HG03135 (cell line): ENCODE measurements at regions not wholly inside any gene's neighbourhood (a gene's known extent, or its start where the extent isn't known, plus 50 kb on each side); places are given as distances from the start of the nearest gene placed in this dataset.

Experiments
- ATAC-seq: cut with Tn5 transposase; IDR thresholded peaks from one replicate; pipeline ENCODE4 v1.9.1; 2021; ENCODE audit warnings: mild to moderate bottlenecking, moderate library complexity; ENCODE audit not compliant: unreplicated experiment

GRCh38 chr18:34077599-34077998 is 147.1 kb downstream of the NOL4 start:
- no peak for ATAC-seq

GRCh38 chr18:34075963-34076860 is 148.5 kb downstream of the NOL4 start:
- no peak for ATAC-seq

- no peak for ATAC-seq
Measured at GRCh38 chr18:34061226-34061625, 163.5 kb downstream of the NOL4 start.

- no peak for ATAC-seq
Measured at GRCh38 chr18:34055227-34055626, 169.5 kb downstream of the NOL4 start.

GRCh38 chr18:34050661-34051060 is 174.1 kb downstream of the NOL4 start:
- no peak for ATAC-seq

GRCh38 chr18:34049511-34049910 is 175.2 kb downstream of the NOL4 start:
- ATAC-seq: no peak

- ATAC-seq: no peak
Measured at GRCh38 chr18:34048423-34048822, 176.3 kb downstream of the NOL4 start.

- ATAC-seq: no peak
Measured at GRCh38 chr18:34042423-34043146, 182.1 kb downstream of the NOL4 start.

- ATAC-seq: no peak
Measured at GRCh38 chr18:34039611-34040010, 185.1 kb downstream of the NOL4 start.

GRCh38 chr18:34039201-34039600 is 185.5 kb downstream of the NOL4 start:
- ATAC-seq: no peak

- no peak for ATAC-seq
Measured at GRCh38 chr18:34038086-34038485, 186.6 kb downstream of the NOL4 start.

- no peak for ATAC-seq
Measured at GRCh38 chr18:34033968-34034367, 190.7 kb downstream of the NOL4 start.

- ATAC-seq: no peak
Measured at GRCh38 chr18:34031810-34032209, 192.9 kb downstream of the NOL4 start.

- no peak for ATAC-seq
Measured at GRCh38 chr18:34028324-34028723, 196.4 kb downstream of the NOL4 start.

GRCh38 chr18:34025191-34025801 is 199.4 kb downstream of the NOL4 start:
- ATAC-seq: no peak

- no peak for ATAC-seq
Measured at GRCh38 chr18:34023471-34023870, 201.2 kb downstream of the NOL4 start.

- no peak for ATAC-seq
Measured at GRCh38 chr18:34018336-34018735, 206.4 kb downstream of the NOL4 start.

GRCh38 chr18:34003687-34004086 is 221.0 kb downstream of the NOL4 start:
- no peak for ATAC-seq

GRCh38 chr18:34002130-34002529 is 222.6 kb downstream of the NOL4 start:
- ATAC-seq: no peak

GRCh38 chr18:34001376-34001775 is 223.3 kb downstream of the NOL4 start:
- ATAC-seq: no peak

GRCh38 chr18:33987206-33987605 is 237.5 kb downstream of the NOL4 start:
- no peak for ATAC-seq

- no peak for ATAC-seq
Measured at GRCh38 chr18:33983126-33983525, 241.6 kb downstream of the NOL4 start.
